Panc1 (cell line): ENCODE measurements at regions not wholly inside any gene's neighbourhood (a gene's known extent, or its start where the extent isn't known, plus 50 kb on each side); places are given as distances from the start of the nearest gene placed in this dataset.

Experiments
- ATAC-seq: fragments of 200-7000 bp; cut with Tn5 transposase; 2 replicates; pipeline ENCODE4 v1.9.1; 2020; ENCODE audit warnings: mild to moderate bottlenecking, moderate library complexity
- BruUV-seq: library from RNA; stranded (reverse); fragments of 400-500 nt; replicated peaks from 2 replicates; lab custom pipeline; 2021; lab: Mats Ljungman, UMichigan
- CTCF ChIA-PET: fragments of 300-600 bp; sonication (Branson Sonifier 250); formaldehyde crosslinking; loops from one replicate; lab custom pipeline; 2022; ENCODE audit warnings: antibody characterized with exemption; lab: Charles Lee
- POLR2A ChIA-PET: fragments of 300-600 bp; sonication (Branson Sonifier 250); formaldehyde crosslinking; loops from one replicate; lab custom pipeline; 2022; ENCODE audit warnings: antibody characterized with exemption; lab: Charles Lee
- DNase-seq: peaks from one replicate; pipeline ENCODE4 v3.0.0-alpha.2; 2010; ENCODE audit warnings: low read depth, low spot score
- H3K27ac ChIP-seq: 2 replicates; pipeline ENCODE4 v1.5.1; 2011; ENCODE audit warnings: mild to moderate bottlenecking, low read length, inconsistent platforms
- H3K27me3 ChIP-seq: fragments of 200-500 bp; sonication (Bioruptor generic); 2 replicates; pipeline ENCODE4 v1.6.0; 2014; ENCODE audit warnings: low read length, inconsistent platforms; ENCODE audit not compliant: control insufficient read depth, insufficient read depth
- H3K36me3 ChIP-seq: fragments of 200-500 bp; sonication (Bioruptor generic); 2 replicates; pipeline ENCODE4 v1.5.1; 2014; ENCODE audit warnings: inconsistent platforms, mild to moderate bottlenecking, low read length, moderate library complexity; ENCODE audit not compliant: control insufficient read depth, insufficient read depth
- H3K4me1 ChIP-seq: 2 replicates; pipeline ENCODE4 v1.5.1; 2011; ENCODE audit warnings: inconsistent platforms, mild to moderate bottlenecking, low read length, moderate library complexity; ENCODE audit not compliant: control insufficient read depth, insufficient read depth
- H3K4me3 ChIP-seq, 2 experiments: 2 replicates each; pipeline ENCODE4 v1.5.1; 2011 to 2012; ENCODE audit warnings: low read depth in 2 of 2, low read length in 2 of 2, mild to moderate bottlenecking in 2 of 2, inconsistent platforms in 1 of 2, moderate library complexity in 1 of 2
- H3K9me3 ChIP-seq: fragments of 200-500 bp; sonication (Bioruptor generic); 2 replicates; pipeline ENCODE4 v1.5.1; 2014; ENCODE audit warnings: low read depth, mild to moderate bottlenecking, inconsistent platforms, low read length, moderate library complexity; ENCODE audit not compliant: control insufficient read depth, insufficient read depth
- CTCF ChIP-seq: fragments of 450-650 bp; IDR thresholded peaks from 2 replicates; pipeline ENCODE4 v1.5.1; 2017; ENCODE audit warnings: mild to moderate bottlenecking
- POLR2AphosphoS5 ChIP-seq: IDR thresholded peaks from 2 replicates; pipeline ENCODE4 v1.6.1; 2012; ENCODE audit warnings: mild to moderate bottlenecking, low read depth, low read length, moderate library complexity
- REST ChIP-seq, 2 experiments: IDR thresholded peaks; 2 replicates each; pipeline ENCODE4 v1.6.1; 2011 to 2012; ENCODE audit warnings: low read depth in 2 of 2, control low read depth in 1 of 2, low read length in 1 of 2, mild to moderate bottlenecking in 1 of 2, moderate library complexity in 1 of 2; ENCODE audit not compliant: insufficient read depth in 1 of 2
- SIN3A ChIP-seq: IDR thresholded peaks from 2 replicates; pipeline ENCODE4 v1.6.1; 2012; ENCODE audit warnings: low read depth, mild to moderate bottlenecking, low read length, moderate library complexity, borderline replicate concordance; ENCODE audit not compliant: insufficient read depth
- TCF7L2 ChIP-seq: IDR thresholded peaks from 2 replicates; pipeline ENCODE4 v1.6.1; 2011; ENCODE audit warnings: mild to moderate bottlenecking, low read depth, low read length, inconsistent platforms
- in situ Hi-C: cut with HindIII; loops from 2 replicates; pipeline ENCODE4 v1.10.0; 2016; ENCODE audit warnings: low sequenced_read_pairs, low pct_unique_long_range_greater_than_20kb
- intact Hi-C: fragments of 100-400 bp; cut with micrococcal nuclease; formaldehyde crosslinking; loops from one replicate; pipeline ENCODE4 v1.10.0; 2022; ENCODE audit not compliant: unreplicated experiment

- DNase-seq (no peak), ATAC-seq (no peak)
- H3K9me3 ChIP-seq = no peaks in the 10 kb centered on the region
- no peak overlapping the region for H3K27ac ChIP-seq
- CTCF ChIA-PET = no interaction called here
- H3K4me1 ChIP-seq = no peaks in the 10 kb centered on the region
- TF ChIP-seq SIN3A = no peak
- no peak for TF ChIP-seq TCF7L2
- no peak for TF ChIP-seq POLR2AphosphoS5
- no peak for TF ChIP-seq REST (IDR thresholded peaks at IDR 0.05; ENCODE audit: insufficient read depth in 1 of 2, low read depth in 2 of 2, low read length in 1 of 2)
- no peak for TF ChIP-seq CTCF
- in situ Hi-C loops = no loop called here
- no TSS peak for BruUV-seq
- POLR2A ChIA-PET = no interaction called here
- H3K4me3 ChIP-seq = no peak overlapping the region
- intact Hi-C loops = no loop called here
- H3K36me3 ChIP-seq = no peaks in the 10 kb centered on the region
- H3K27me3 ChIP-seq = no peaks in the 10 kb centered on the region
Observed at GRCh38 chr3:137669519-137670060, 94.5 kb upstream of the SOX14 start.

GRCh38 chr3:137687181-137687879, 76.8 kb upstream of the SOX14 start:
- ChIA-PET CTCF (no interaction called here), POLR2A (no interaction called here)
- Histone ChIP-seq H3K27me3 (no peaks in the 10 kb centered on the region), H3K4me3 (no peak overlapping the region), H3K9me3 (no peaks in the 10 kb centered on the region), H3K36me3 (no peaks in the 10 kb centered on the region), H3K27ac (no peak overlapping the region), H3K4me1 (no peaks in the 10 kb centered on the region)
- intact Hi-C loops (no loop called here), in situ Hi-C loops (no loop called here)
- TF ChIP-seq POLR2AphosphoS5 = no peak
- no peak for TF ChIP-seq CTCF
- no peak for TF ChIP-seq REST (IDR thresholded peaks at IDR 0.05; ENCODE audit: insufficient read depth in 1 of 2, low read depth in 2 of 2, low read length in 1 of 2)
- no peak for TF ChIP-seq SIN3A
- no peak for TF ChIP-seq TCF7L2
- DNase-seq (no peak), ATAC-seq (no peak)
- BruUV-seq = no TSS peak
